A673 (cell line): ENCODE measurements at regions not wholly inside any gene's neighbourhood (a gene's known extent, or its start where the extent isn't known, plus 50 kb on each side); places are given as distances from the start of the nearest gene placed in this dataset.

Source experiments
- CTCF ChIP-seq: fragments of 300-800, 200-600 bp; sonication (generic); conservative IDR thresholded peaks from 2 replicates; pipeline ENCODE4 v1.5.1; 2017; ENCODE audit warnings: low read depth, mild to moderate bottlenecking, antibody characterized with exemption, low read length, moderate library complexity, mixed read lengths
- EZH2 ChIP-seq: fragments of 200-600 bp; sonication (generic); IDR thresholded peaks from 2 replicates; pipeline ENCODE4 v1.6.1; 2017; ENCODE audit warnings: borderline replicate concordance, low read depth, mild to moderate bottlenecking, mixed read lengths, antibody characterized with exemption, low read length; ENCODE audit not compliant: poor library complexity, severe bottlenecking

DNA sequence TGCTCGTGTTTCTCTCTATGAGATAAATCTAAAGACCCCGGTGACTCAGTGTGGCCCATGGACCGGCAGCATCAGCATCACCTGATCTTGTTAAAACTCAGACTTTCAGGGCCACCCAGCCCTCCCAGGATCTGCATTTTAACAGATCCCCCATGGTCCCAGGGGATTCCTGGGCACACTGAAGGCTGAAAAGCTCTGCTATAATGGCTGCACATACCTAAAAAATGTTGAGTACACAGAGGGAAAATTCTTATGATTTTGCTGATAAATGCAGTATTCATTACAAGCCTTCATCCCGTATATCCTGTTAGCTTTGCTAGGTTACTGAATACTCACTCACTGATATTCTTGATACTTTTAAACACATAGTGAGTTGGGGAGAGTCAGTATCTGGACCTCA is 200.5 kb downstream of the MYLK4 start:
- TF ChIP-seq CTCF = no peak
- no peak for TF ChIP-seq EZH2
